HEK293 (cell line): ENCODE measurements at regions not wholly inside any gene's neighbourhood (a gene's known extent, or its start where the extent isn't known, plus 50 kb on each side); places are given as distances from the start of the nearest gene placed in this dataset.

ENCODE experiments used
- CTCF ChIA-PET: fragments of 350-600 bp; formaldehyde crosslinking; extraction: SDS; loops from one replicate; lab custom pipeline; 2021; ENCODE audit warnings: antibody characterized with exemption; lab: Yijun Ruan, JAX
- POLR2A ChIA-PET: fragments of 300-600 bp; formaldehyde crosslinking; extraction: SDS; loops from one replicate; lab custom pipeline; 2020; ENCODE audit warnings: antibody characterized with exemption, inconsistent platforms; lab: Yijun Ruan, JAX
- H3K27ac ChIP-seq: fragments of 200-500 bp; sonication (Bioruptor generic); 2 replicates; pipeline ENCODE4 v1.5.1; 2014; ENCODE audit warnings: low read depth, low read length, control low read depth, inconsistent platforms; ENCODE audit errors: extremely low read depth
- H3K36me3 ChIP-seq, 2 experiments: fragments of 200-500 bp in 1 of 2; sonication (Bioruptor generic) in 1 of 2; 1 replicate in 1 of 2; 2 replicates in 1 of 2; pipeline ENCODE4 v1.5.1; 2014 to 2017; ENCODE audit warnings: inconsistent platforms in 2 of 2, low read length in 2 of 2; ENCODE audit not compliant: control insufficient read depth in 2 of 2, insufficient read depth in 1 of 2
- H3K4me1 ChIP-seq: fragments of 200-500 bp; sonication (Bioruptor generic); 2 replicates; pipeline ENCODE4 v1.5.1; 2014; ENCODE audit warnings: mild to moderate bottlenecking, low read length, inconsistent platforms; ENCODE audit not compliant: control insufficient read depth, insufficient read depth
- H3K4me3 ChIP-seq: 2 replicates; pipeline ENCODE4 v1.5.1; 2011; ENCODE audit warnings: low read depth, mild to moderate bottlenecking, control low read depth, low read length, moderate library complexity
- H3K9me3 ChIP-seq: fragments of 200-500 bp; sonication (Bioruptor generic); 2 replicates; pipeline ENCODE4 v1.5.1; 2014; ENCODE audit warnings: low read depth, low read length, inconsistent platforms; ENCODE audit not compliant: control insufficient read depth, insufficient read depth
- FEZF1 ChIP-seq: fragments of 450-650 bp; formaldehyde crosslinking; IDR thresholded peaks from 2 replicates; pipeline ENCODE4 v1.5.1; 2016; ENCODE audit warnings: missing biosample characterization, missing genetic modification characterization
- KLF1 ChIP-seq: fragments of 450-650 bp; formaldehyde crosslinking; IDR thresholded peaks from 2 replicates; pipeline ENCODE4 v1.5.1; 2016; ENCODE audit warnings: missing biosample characterization, missing genetic modification characterization
- MZF1 ChIP-seq: fragments of 450-650 bp; formaldehyde crosslinking; IDR thresholded peaks from 2 replicates; pipeline ENCODE4 v1.5.1; 2017; ENCODE audit warnings: missing biosample characterization, missing genetic modification characterization, borderline replicate concordance
- TCF7L2 ChIP-seq: IDR thresholded peaks from 2 replicates; pipeline ENCODE4 v1.6.1; 2011; ENCODE audit warnings: low read depth, mild to moderate bottlenecking, inconsistent platforms, low read length, moderate library complexity, borderline replicate concordance
- YY1 ChIP-seq: fragments of 450-650 bp; formaldehyde crosslinking; IDR thresholded peaks from 2 replicates; pipeline ENCODE4 v1.5.1; 2018; ENCODE audit warnings: missing biosample characterization, missing genetic modification characterization
- ZBTB48 ChIP-seq: fragments of 450-650 bp; formaldehyde crosslinking; IDR thresholded peaks from 2 replicates; pipeline ENCODE4 v1.5.1; 2016; ENCODE audit warnings: missing biosample characterization, missing genetic modification characterization
- ZBTB8A ChIP-seq: fragments of 450-650 bp; formaldehyde crosslinking; IDR thresholded peaks from 2 replicates; pipeline ENCODE4 v1.5.1; 2016; ENCODE audit warnings: missing biosample characterization, missing genetic modification characterization
- ZFP3 ChIP-seq: fragments of 450-650 bp; formaldehyde crosslinking; IDR thresholded peaks from 2 replicates; pipeline ENCODE4 v1.5.1; 2016; ENCODE audit warnings: low read depth, missing biosample characterization, missing genetic modification characterization
- ZNF132 ChIP-seq: fragments of 450-650 bp; formaldehyde crosslinking; IDR thresholded peaks from 2 replicates; pipeline ENCODE4 v1.5.1; 2017; ENCODE audit warnings: missing biosample characterization, missing genetic modification characterization, borderline replicate concordance
- ZNF148 ChIP-seq: fragments of 450-650 bp; formaldehyde crosslinking; IDR thresholded peaks from 2 replicates; pipeline ENCODE4 v1.5.0; 2017; ENCODE audit warnings: missing biosample characterization, missing genetic modification characterization, borderline replicate concordance
- ZNF155 ChIP-seq: fragments of 450-650 bp; formaldehyde crosslinking; IDR thresholded peaks from 2 replicates; pipeline ENCODE4 v1.5.1; 2016; ENCODE audit warnings: missing biosample characterization, missing genetic modification characterization
- ZNF169 ChIP-seq: fragments of 450-650 bp; formaldehyde crosslinking; IDR thresholded peaks from 2 replicates; pipeline ENCODE4 v1.5.1; 2016; ENCODE audit warnings: missing biosample characterization, missing genetic modification characterization
- ZNF19 ChIP-seq: fragments of 450-650 bp; formaldehyde crosslinking; IDR thresholded peaks from 2 replicates; pipeline ENCODE4; 2016; ENCODE audit warnings: missing biosample characterization, missing genetic modification characterization, low read depth
- ZNF202 ChIP-seq: fragments of 450-650 bp; formaldehyde crosslinking; IDR thresholded peaks from 2 replicates; pipeline ENCODE4 v1.5.1; 2016; ENCODE audit warnings: missing biosample characterization, missing genetic modification characterization, borderline replicate concordance
- ZNF266 ChIP-seq: fragments of 450-650 bp; formaldehyde crosslinking; IDR thresholded peaks from 2 replicates; pipeline ENCODE4 v1.5.1; 2016; ENCODE audit warnings: missing biosample characterization, missing genetic modification characterization, low read depth
- ZNF426 ChIP-seq: fragments of 450-650 bp; formaldehyde crosslinking; IDR thresholded peaks from 2 replicates; pipeline ENCODE4 v1.5.1; 2017; ENCODE audit warnings: missing biosample characterization, missing genetic modification characterization, mild to moderate bottlenecking, inconsistent platforms, moderate library complexity
- ZNF571 ChIP-seq: fragments of 450-650 bp; formaldehyde crosslinking; IDR thresholded peaks from 2 replicates; pipeline ENCODE4 v1.5.0; 2017; ENCODE audit warnings: missing biosample characterization, missing genetic modification characterization
- ZNF624 ChIP-seq: fragments of 450-650 bp; formaldehyde crosslinking; IDR thresholded peaks from 2 replicates; pipeline ENCODE4 v1.5.1; 2017; ENCODE audit warnings: missing biosample characterization, missing genetic modification characterization
- ZNF677 ChIP-seq: fragments of 450-650 bp; IDR thresholded peaks from 2 replicates; pipeline ENCODE4 v1.5.0; 2018; ENCODE audit warnings: missing biosample characterization, mild to moderate bottlenecking, missing genetic modification characterization, moderate library complexity
- ZNF785 ChIP-seq: fragments of 450-650 bp; formaldehyde crosslinking; IDR thresholded peaks from 2 replicates; pipeline ENCODE4 v1.5.1; 2016; ENCODE audit warnings: missing biosample characterization, missing genetic modification characterization
- ZNF792 ChIP-seq: fragments of 450-650 bp; formaldehyde crosslinking; IDR thresholded peaks from 2 replicates; pipeline ENCODE4 v1.5.1; 2016; ENCODE audit warnings: missing biosample characterization, missing genetic modification characterization
- TF ChIP-seq, protein P1 (sequence below): fragments of 450-650 bp; formaldehyde crosslinking; IDR thresholded peaks from 2 replicates; pipeline ENCODE4 v1.5.1; 2016; ENCODE audit warnings: missing biosample characterization, missing genetic modification characterization
- TF ChIP-seq, protein P2 (sequence below): fragments of 450-650 bp; formaldehyde crosslinking; IDR thresholded peaks from 2 replicates; pipeline ENCODE4 v1.5.1; 2016; ENCODE audit warnings: missing biosample characterization, missing genetic modification characterization, low read depth
- TF ChIP-seq, protein P3 (sequence below): fragments of 450-650 bp; formaldehyde crosslinking; IDR thresholded peaks from 2 replicates; pipeline ENCODE4 v1.5.1; 2016; ENCODE audit warnings: missing biosample characterization, missing genetic modification characterization
- TF ChIP-seq, protein P4 (sequence below): fragments of 450-650 bp; formaldehyde crosslinking; IDR thresholded peaks from 2 replicates; pipeline ENCODE4 v1.5.1; 2016; ENCODE audit warnings: missing biosample characterization, missing genetic modification characterization

GRCh38 chr12:90897316-90897715 lies 57.7 kb downstream of the CCER1 start (continued):
- TF ChIP-seq, protein P1, sequence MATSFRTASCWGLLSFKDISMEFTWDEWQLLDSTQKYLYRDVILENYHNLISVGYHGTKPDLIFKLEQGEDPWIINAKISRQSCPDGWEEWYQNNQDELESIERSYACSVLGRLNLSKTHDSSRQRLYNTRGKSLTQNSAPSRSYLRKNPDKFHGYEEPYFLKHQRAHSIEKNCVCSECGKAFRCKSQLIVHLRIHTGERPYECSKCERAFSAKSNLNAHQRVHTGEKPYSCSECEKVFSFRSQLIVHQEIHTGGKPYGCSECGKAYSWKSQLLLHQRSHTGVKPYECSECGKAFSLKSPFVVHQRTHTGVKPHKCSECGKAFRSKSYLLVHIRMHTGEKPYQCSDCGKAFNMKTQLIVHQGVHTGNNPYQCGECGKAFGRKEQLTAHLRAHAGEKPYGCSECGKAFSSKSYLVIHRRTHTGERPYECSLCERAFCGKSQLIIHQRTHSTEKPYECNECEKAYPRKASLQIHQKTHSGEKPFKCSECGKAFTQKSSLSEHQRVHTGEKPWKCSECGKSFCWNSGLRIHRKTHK (tag by site-specific recombination): no peak
- no peak for TF ChIP-seq ZNF155 (tag by site-specific recombination)
- no peak for TF ChIP-seq ZBTB48 (tag by site-specific recombination)
- no peak for TF ChIP-seq ZBTB8A (tag by site-specific recombination)
- no peak for TF ChIP-seq ZFP3
- TF ChIP-seq ZNF571 (tag by site-specific recombination): no peak
- no peak for TF ChIP-seq FEZF1 (tag by site-specific recombination)
- TF ChIP-seq ZNF792 (tag by site-specific recombination): no peak
- no peak for TF ChIP-seq ZNF266 (tag by site-specific recombination)
- TF ChIP-seq ZNF785 (tag by site-specific recombination): no peak
- TF ChIP-seq, protein P2, sequence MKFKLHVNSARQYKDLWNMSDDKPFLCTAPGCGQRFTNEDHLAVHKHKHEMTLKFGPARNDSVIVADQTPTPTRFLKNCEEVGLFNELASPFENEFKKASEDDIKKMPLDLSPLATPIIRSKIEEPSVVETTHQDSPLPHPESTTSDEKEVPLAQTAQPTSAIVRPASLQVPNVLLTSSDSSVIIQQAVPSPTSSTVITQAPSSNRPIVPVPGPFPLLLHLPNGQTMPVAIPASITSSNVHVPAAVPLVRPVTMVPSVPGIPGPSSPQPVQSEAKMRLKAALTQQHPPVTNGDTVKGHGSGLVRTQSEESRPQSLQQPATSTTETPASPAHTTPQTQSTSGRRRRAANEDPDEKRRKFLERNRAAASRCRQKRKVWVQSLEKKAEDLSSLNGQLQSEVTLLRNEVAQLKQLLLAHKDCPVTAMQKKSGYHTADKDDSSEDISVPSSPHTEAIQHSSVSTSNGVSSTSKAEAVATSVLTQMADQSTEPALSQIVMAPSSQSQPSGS: no peak
- no peak for TF ChIP-seq ZNF426
- TF ChIP-seq, protein P3, sequence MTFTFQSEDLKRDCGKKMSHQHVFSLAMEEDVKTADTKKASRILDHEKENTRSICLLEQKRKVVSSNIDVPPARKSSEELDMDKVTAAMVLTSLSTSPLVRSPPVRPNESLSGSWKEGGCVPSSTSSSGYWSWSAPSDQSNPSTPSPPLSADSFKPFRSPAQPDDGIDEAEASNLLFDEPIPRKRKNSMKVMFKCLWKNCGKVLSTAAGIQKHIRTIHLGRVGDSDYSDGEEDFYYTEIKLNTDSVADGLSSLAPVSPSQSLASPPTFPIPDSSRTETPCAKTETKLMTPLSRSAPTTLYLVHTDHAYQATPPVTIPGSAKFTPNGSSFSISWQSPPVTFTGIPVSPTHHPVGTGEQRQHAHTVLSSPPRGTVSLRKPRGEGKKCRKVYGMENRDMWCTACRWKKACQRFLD: no peak
- TF ChIP-seq, all 188 proteins: peak for 0

- Histone ChIP-seq H3K4me3 (no peak overlapping the region), H3K36me3 (no peaks in the 10 kb centered on the region), H3K27ac (no peak overlapping the region), H3K9me3 (no peaks in the 10 kb centered on the region), H3K4me1 (no peaks in the 10 kb centered on the region)
- POLR2A ChIA-PET: no interaction called here
- TF ChIP-seq ZNF677 (no peak), ZNF132 (tag by site-specific recombination) (no peak), ZNF19 (tag by site-specific recombination) (no peak), ZNF202 (tag by site-specific recombination) (no peak), MZF1 (no peak), TCF7L2 (no peak), ZNF148 (tag by site-specific recombination) (no peak), ZNF169 (tag by site-specific recombination) (no peak), KLF1 (tag by site-specific recombination) (no peak), ZNF624 (tag by site-specific recombination) (no peak), YY1 (tag by site-specific recombination) (no peak)
- TF ChIP-seq, protein P4, sequence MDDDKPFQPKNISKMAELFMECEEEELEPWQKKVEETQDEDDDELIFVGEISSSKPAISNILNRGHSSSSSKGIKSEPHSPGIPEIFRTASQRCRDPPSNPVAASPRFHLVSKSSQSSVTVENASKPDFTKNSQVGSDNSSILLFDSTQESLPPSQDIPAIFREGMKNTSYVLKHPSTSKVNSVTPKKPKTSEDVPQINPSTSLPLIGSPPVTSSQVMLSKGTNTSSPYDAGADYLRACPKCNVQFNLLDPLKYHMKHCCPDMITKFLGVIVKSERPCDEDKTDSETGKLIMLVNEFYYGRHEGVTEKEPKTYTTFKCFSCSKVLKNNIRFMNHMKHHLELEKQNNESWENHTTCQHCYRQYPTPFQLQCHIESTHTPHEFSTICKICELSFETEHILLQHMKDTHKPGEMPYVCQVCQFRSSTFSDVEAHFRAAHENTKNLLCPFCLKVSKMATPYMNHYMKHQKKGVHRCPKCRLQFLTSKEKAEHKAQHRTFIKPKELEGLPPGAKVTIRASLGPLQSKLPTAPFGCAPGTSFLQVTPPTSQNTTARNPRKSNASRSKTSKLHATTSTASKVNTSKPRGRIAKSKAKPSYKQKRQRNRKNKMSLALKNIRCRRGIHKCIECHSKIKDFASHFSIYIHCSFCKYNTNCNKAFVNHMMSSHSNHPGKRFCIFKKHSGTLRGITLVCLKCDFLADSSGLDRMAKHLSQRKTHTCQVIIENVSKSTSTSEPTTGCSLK: no peak
- TF ChIP-seq, protein P2: no peak
- CTCF ChIA-PET: interaction anchor here (0.9 to 2.1 kb wide), 2 partner anchors 13 to 43 kb away, joined by 3 to 7 read pairs; no protein-coding TSS in a partner anchor
Measured at GRCh38 chr12:90896821-90897220, 58.2 kb downstream of the CCER1 start.
